ENCODE measurements at regions not wholly inside any gene's neighbourhood (a gene's known extent, or its start where the extent isn't known, plus 50 kb on each side); places are given as distances from the start of the nearest gene placed in this dataset.

DNA sequence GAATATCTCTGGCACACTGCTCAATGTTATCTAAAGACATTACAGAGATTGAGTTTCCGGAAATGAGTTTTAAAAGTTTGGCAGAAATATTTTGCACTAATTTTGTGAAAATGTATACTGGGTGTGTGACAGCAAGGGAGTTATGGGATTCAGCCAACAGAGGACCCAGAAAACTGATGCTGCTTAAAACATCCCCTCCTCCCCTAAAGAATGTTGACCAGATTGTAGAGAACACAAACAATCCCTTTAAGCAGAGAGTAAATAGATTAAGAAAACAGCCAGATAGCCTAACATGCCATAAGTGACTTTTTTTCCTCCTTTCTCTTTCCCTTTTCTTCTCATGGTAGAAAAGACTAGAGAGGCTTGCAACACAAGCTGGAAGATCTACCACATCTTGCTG is 928.0 kb upstream of the ALCAM start:
- TF ChIP-seq YY1 (IDR thresholded peaks at IDR 0.05; ENCODE audit: insufficient read depth, insufficient read length), result no peak
- TF ChIP-seq ZNF274 (IDR thresholded peaks at IDR 0.05; ENCODE audit: low read depth, low read length), result no peak
- no peak for TF ChIP-seq SUZ12 (IDR thresholded peaks at IDR 0.05; ENCODE audit: extremely low read depth, insufficient read depth, insufficient read length)
